ENCODE measurements at regions not wholly inside any gene's neighbourhood (a gene's known extent, or its start where the extent isn't known, plus 50 kb on each side); places are given as distances from the start of the nearest gene placed in this dataset.
"Not testable (repeated sequence)": the region's sequence is repeated elsewhere in the genome, so short reads cannot be mapped to it uniquely, and the experiment has no call there.

DNA sequence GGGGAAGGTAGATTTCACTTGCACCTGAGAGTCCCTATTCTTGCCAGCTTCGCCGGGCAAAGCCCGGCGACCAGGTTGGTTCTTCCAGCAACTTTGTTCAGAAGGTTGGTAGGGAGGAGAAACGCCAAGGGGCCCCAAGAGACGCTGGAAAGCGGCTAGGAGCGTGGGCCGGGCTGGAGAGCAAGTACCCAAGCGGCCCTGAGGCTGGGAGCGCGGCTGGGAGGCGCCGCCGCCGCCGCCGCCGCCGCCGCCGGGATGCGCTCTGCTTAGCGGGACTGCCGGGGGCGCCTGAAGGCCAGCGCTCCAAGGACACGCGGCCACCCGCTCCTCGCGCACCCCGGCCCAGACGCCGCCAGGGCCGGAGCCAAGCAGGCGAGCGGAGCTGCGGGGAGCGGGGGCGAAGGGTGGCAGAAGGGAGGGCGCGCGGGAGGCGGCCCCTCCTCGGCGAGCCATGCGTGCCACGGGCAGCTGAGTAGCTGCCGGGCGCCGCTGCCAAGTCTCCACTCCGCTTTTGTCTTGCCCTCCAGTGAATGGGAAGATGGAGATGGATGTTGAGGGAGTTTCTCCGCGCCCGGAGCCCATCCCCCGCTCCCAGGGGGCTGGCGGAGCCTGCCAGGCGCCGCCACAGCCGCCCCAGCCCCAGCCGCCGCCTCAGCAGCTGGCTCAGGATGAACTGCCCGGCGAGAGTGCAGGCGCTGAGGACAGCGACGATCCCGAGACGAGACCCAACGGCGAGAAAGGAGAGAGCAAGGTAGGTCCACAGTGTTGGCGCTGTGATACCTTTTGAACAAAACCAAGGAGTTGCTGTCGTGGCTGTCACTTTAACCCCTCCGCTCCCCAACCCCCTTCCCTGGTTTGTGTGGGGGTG lies 227.4 kb upstream of the AZI2 start:
- DNase-seq (ENCODE audit: low read depth in 2 of 2), result no peak

DNA sequence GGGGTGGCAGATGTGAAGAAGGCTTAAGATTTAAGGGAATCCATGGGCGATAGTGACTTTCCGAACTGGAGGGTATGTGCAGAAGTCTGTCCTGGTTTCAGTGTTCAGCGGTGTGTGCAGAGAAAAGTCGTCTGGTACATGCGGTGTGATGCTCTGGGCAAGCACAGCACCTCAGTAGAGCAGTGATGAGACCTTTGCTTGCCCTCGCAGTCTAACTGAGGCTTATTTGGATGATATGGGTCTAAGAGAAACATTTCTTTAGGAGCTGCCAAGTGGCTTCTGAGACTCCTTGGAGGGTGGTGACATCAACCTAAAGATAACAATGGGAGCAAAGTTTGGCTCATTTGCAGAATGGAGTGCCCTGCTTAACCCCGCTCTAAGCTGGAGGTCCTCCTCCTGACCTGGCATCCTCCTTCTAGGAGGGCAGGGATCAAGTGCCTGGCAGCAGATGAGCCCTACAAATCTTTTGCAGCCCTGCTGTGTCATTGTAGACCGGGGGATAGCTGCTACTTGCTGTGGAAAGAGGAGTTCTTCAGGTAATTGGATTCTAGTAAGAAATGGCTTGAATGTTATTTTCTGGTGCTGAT lies 228.1 kb upstream of the AZI2 start:
- no peak for DNase-seq (ENCODE audit: low read depth in 2 of 2)

DNA sequence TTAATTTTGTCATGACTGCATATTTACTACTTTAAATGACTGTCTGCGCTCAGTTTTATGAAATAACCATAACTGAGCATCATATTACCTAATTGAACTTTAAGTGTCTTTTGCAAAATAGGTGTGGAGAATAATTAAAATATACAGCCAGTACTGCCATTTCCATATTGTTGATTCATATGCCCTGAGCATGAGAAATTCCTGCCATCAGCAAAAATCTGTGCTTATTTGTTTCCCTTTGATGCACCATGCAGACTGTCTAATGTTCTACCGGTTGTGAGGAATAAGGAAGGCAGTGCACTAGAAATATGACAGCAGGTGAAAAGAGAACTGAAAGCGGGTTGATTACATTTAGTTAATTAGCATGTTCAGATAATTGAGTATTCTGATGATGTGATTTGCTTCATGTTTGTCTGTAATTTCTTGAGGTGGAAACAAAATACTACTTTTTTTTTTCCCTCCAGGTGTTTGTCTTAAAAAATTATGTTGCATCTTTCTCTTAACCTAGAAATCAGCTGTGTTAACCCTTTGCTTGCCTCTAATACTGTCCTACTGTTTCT lies 229.4 kb upstream of the AZI2 start:
- DNase-seq (ENCODE audit: low read depth in 2 of 2), result no peak

DNA sequence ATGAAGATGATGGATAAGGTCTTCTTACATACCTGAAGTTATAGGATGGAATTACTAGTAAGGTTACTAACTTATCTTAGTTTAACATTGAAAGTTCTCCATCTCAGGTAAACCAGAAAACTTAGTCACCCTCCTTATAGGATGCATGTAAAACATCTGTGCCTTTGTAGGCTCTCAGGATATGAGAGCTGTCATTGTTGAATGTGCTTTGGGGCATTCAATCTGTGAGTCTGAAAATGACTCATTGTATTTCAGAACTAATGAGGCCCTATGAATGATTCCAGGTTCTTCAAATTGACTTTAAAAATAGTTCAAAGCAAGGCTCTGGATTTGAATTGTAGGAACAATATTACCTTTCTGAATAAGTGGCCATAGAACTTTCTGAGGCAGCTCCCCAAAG lies 237.7 kb upstream of the AZI2 start:
- no peak for DNase-seq (ENCODE audit: low read depth in 2 of 2)

DNA sequence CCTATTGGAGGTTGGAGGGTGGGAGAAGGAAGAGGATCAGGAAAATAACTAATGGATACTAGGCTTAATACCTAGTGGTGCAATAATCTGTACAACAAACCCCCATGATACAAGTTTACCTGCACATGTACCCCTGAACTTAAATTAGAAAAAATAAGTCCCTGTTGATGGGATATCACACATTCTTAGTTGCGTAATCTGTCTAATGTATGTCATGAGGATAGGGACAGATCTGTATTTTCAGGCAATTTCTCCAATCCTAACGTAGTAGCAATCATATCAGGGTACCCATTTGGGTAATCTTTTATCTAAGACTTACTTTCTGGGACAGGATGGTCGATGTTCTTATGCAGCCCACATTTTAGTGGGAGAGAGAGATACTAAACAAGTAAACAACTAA lies 239.1 kb upstream of the AZI2 start:
- DNase-seq (ENCODE audit: low read depth in 2 of 2), result no peak

DNA sequence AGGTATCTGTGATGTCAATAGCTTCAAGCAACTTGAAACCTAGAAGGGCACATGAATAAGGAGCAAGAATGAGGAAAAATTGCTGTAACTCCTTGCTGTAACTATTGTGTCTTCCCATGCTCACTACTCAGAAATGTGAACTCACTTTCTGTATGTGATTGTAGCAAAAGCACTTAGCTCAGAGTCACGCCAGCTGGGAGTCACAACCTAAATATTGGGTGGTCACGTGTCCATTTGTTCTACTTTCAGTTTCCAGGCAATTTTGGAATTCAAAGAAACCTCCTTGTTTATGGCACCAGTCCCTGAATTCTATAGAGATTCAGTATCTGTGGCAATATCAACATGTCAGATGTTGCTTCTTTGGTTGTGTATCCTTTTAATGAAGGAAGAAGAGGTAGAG lies 241.6 kb upstream of the AZI2 start:
- DNase-seq (ENCODE audit: low read depth in 2 of 2), result no peak

DNA sequence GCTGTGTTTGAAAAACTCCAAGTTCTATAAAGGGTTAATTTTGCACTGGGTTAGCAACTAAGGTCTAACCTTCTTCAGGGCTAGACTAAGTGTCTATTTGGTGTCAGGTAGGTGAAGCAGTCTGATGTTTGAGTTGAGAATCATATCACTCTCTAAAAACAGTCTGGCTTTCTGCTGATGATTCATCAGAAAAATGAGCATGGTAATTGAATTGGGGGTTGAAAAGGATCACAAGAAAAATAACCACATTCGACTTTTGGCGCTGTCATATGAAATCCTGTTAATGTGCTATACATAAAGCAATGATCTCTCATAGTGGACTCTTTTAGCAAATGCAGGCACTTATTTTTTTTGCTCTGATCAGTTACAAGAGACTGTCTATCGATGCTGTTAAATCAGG lies 242.2 kb upstream of the AZI2 start:
- DNase-seq (ENCODE audit: low read depth in 2 of 2), result no peak

DNA sequence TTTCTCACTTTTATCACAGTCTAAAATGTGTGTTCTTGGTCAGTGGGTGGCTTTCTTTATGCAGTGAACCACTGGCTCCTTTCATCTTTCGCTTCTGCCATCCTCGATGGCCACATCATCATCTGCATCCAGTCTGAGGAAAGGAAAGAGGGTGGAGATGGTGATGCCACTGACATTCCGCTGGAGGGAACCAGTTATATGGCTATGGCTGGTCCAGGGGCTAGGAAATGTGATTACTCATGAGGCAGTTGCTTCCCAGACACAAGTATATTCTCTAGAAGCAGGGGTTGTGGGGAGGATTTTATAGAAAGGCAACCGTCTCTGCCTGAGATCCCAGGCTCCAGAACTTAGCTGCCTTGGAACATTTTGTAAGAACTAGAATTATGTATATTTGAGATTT lies 246.7 kb upstream of the AZI2 start:
- DNase-seq (ENCODE audit: low read depth in 2 of 2), result no peak

DNA sequence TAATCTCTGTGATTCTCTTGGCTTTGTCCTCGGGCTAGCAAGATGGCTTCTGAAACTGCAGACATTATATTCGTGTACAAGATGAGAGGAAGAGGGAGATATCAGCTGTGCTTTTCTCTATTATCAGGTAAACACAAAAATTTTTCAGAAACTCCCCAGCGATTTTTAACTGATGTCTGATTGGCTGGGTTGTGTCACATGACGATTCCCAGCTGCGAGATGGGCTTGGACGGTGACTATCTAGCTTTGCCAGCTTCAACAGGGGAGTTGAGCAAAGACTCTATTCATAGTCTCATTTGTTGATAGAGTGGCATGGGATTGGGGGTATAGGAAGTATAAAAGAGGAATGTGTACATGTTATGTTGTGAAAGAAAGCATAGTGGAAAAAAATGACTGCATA lies 248.8 kb upstream of the AZI2 start:
- DNase-seq (ENCODE audit: low read depth in 2 of 2), result no peak

DNA sequence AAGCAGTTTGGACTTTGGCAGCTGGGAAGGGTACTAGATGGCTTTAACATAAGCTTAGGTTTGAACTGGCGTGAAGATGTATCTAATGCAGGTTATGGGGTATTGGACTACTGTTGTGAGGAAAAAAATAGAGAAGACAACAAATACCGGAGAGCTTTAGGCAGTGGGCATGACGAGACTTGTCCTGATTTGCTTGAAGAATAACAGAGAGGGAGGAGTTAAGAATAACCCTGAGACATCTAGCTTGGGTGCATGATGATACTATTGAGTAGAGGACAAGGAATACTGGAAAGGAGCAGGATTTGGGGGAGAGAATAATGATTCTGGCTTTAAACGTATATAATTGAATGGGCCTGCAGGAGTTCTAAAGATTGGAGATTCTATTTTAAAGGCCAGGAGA lies 249.5 kb upstream of the AZI2 start:
- no peak for DNase-seq (ENCODE audit: low read depth in 2 of 2)

DNA sequence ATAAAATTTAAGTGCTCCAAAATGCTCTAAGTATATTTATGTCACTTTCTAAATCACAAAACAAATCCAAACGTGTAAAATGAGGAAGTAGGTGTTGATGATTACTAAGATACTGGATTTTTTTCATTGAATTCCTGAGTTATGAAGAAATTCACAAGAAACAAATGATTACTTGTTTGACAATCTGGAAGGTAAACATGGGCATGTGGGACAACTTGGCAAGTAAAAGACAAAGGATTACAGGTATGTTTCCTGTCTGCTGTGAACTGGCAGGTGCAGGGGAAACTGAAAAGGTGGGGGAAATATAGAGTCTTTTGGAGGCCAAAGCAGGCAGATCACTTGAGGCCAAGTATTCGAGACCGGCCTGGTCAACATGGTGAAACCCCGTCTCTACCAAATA lies 252.7 kb upstream of the AZI2 start:
- no peak for DNase-seq (ENCODE audit: low read depth in 2 of 2)

DNA sequence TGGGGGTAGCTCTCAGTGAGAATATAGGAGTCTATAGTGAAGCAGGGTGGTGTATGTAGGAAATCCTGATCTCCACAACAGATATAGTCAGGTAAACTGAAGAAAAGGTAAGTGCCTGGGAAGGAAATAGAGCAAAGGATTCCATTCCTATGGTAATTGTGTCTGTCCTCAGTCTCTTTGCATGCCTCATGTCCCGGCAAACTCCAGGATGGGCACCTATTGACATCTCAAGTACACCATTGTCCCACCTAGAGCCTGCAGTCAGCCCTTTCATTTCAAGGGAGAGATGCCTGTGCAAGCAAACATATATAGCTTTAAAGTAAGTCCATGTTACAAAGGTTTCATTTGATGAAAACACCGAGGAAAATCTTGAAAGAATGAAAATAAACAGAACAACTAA lies 257.7 kb upstream of the AZI2 start:
- no peak for DNase-seq (ENCODE audit: low read depth in 2 of 2)

DNA sequence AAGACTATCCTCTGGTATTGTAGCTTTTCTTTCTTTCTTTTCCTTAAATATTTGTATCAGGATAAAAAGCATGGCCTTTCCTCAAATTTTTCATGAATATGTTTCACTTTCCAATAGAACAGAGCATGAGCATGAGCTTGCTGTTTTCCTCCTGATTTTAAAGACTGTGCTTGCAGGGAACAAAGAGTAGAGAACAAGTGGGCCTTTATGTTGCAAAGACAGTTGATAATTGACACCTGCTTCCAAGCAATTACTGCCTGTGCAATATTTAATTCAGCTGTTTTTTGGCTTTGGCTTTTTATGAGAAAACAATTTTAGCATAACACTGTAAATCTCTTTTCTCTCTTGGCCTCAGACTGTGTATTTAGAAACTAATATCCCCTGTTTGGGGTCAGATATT lies 263.6 kb upstream of the AZI2 start:
- DNase-seq (ENCODE audit: low read depth in 2 of 2), result no peak

DNA sequence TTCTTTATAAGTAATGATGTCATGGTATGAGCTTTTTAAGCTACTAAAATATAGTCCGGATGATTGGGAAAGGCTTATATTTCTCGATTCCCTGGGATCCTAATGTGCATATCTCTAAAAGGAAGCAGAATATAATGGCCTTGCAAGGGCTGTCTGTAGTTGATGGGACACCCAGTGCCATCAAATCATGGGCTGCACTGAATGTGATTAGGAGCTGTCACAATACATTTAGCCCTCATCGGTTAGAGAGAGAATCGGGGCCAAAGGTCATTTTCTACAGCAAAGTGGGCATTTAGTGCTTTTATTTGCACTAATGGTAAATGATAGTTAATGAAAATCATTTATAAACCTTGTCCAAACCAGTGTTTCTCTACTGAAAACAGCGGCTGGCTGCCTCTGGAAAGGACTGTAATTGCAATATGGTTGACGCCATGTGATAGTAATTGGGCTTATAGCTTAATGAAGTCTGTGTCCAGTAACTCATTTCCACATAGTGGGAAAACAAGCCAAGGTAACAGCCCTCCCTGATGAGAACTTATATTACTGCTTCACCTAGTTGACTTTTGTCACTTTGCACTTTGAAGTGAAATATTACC lies 265.0 kb upstream of the AZI2 start:
- no peak for DNase-seq (ENCODE audit: low read depth in 2 of 2)

DNA sequence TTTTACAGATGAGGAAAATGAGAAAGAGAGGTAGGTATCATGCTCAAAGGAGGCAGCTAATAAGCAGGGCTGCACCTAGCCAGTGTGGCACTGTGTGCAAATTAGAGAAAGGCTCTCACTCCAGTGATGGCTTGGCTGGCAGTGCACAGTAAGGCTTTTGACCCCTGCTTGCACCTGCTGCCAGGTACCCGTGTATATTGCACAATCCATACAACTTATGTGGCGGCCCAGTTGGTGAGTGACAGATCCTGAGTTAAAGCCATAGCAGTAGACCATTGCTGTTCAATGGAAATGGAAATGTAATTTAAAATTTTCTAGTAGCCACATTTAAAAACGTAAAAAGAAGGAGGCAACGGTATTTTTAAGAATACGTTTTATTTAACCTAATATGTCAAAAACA lies 266.4 kb upstream of the AZI2 start:
- no peak for DNase-seq (ENCODE audit: low read depth in 2 of 2)

DNA sequence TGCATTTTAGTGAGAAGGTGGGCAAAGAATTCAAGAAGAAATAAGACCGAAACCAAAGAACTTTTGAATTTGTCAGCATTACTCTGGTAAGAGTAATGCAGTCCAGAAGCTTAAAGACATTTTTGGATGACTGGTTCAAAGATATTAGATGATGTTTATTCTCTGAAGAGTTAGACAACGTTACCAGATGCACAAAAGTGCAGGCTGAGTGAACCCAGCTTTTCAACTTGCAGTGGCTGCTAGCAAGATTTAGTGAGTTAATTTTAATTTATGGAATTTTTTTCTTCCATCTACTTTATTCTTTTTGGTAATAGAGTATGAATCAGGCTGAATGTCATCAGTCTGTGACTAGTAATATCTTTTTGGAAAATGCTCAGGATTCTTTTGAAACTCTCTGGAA lies 267.3 kb upstream of the AZI2 start:
- no peak for DNase-seq (ENCODE audit: low read depth in 2 of 2)

DNA sequence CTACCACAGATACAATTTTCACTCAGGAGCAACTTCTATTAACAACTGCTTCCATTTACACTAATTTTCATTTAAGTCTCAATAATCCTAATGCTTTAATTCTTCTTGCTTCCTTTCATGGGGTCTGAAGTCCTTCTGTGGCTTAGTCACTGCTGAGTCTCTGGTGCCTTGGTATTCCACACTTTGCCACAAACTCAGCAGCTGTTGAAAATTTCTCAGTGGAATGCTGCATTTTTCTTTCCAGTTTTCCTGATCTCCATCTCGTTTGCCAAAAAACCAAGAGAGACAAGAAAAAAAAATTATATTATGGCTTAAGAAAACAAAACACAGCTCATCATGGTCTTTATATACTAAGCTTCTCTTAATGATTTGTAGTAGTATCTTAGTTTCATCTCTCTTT lies 269.2 kb upstream of the AZI2 start:
- no peak for DNase-seq (ENCODE audit: low read depth in 2 of 2)

DNA sequence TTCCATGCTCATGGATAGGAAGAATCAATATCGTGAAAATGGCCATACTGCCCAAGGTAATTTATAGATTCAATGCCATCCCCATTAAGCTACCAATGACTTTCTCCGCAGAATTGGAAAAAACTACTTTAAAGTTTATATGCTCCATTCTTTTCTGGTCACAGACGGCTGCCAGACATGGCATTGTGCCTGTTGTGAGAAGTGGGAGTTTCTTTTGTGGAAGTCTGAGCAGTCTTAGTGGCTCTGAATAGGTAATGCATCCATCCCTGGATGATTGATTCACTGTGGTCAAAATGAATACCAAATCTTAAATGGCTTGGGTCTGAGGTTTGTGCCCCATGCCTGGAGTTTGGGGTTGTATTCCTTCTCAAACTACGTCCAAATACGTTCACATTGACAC lies 274.5 kb upstream of the AZI2 start:
- no peak for DNase-seq (ENCODE audit: low read depth in 2 of 2)

DNA sequence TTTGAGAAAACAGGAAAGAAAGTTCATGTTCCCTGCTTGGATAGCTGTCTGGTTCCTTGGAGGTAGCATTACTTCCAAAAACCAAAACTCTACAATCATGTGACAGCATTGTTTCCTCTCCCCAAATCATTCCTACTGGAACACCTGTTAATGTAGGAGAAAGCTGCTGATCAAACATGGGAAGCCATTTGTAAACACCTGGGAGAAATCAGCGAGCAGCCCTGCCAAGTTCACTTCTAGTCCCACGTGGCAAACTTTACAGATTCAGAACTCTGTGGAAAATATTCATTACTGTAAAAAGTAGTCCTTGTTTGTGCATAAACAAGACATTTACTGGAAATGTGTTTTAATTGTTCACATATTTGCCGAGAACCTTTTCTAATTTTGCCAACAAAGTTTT lies 275.5 kb upstream of the AZI2 start:
- DNase-seq (ENCODE audit: low read depth in 2 of 2), result no peak

DNA sequence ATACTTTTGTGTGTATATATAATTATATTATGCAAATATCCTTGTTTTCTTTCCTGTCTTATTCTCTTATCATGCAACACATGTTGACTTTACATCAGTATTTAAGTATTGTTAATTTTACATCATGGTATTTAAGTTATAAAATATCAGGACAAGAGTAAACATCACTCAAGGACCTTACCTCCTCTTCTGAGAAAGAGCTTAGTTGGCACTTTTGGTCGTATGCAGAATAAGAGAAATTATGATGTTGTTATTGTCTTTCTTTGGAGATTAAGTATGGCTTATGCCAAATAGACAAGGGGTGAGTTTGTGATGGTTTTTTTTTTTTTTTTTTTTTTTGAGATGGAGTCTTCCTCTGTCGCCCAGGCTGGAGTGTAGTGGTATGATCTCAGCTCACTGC lies 279.2 kb upstream of the AZI2 start:
- DNase-seq (ENCODE audit: low read depth in 2 of 2), result not testable (repeated sequence)

DNA sequence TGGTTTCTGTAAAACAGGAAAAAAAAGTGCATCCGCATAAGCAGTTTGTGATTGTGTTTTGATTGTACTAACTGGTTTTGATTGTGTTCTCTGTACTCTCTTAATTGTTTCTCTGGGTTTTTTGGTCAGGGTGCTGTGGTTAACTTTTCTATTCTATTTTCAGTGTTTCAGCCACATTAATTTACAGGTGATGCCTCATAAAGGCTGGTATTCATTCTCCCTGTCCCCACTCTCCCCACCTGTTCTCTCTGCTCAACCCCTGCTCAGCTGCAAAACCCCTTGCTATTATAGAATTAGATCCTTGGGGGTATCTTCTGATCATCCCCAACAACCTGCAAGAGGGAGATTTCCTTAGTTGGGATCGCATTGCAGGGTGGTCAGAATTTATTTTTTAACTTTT lies 285.4 kb upstream of the AZI2 start:
- DNase-seq (ENCODE audit: low read depth in 2 of 2), result no peak

DNA sequence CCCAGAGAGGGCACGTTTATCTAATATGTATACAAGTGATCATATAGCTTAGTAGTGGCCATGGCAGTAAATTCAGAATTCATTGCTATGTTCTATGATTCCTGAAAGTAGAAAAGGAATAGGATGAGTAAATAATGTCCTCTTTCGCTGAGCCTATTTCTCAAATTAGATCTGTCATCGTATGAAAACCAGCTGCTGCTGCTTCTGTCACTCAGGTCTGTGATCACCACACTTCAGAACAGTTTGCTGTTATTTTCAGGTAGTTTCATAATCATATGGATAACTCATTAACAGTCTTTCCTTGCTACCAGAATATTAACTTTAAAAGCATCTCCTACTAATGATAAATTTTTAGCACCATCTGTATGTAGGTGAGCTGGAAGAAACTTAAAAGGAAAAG lies 289.1 kb upstream of the AZI2 start:
- DNase-seq (ENCODE audit: low read depth in 2 of 2), result no peak

DNA sequence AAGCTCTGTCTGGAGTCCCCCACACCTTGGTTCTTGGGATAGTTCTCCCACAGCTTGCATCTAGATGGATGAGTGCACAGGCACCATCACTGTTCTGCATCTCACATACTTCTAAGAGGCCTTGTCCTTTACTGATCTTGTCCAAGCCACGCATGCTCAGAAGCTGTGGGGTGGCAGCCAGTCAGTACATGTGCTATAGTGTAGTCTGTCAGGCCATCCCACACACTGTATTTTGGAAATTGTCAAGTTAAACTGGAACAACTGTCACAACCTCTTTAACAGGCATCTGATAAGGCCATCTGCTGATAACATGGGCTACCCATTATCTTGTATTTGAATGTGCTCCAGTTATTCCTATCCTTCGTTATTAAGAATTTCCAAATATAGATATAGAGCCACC lies 296.5 kb upstream of the AZI2 start:
- no peak for DNase-seq (ENCODE audit: low read depth in 2 of 2)
